ENCODE measurements at regions not wholly inside any gene's neighbourhood (a gene's known extent, or its start where the extent isn't known, plus 50 kb on each side); places are given as distances from the start of the nearest gene placed in this dataset.

DNA sequence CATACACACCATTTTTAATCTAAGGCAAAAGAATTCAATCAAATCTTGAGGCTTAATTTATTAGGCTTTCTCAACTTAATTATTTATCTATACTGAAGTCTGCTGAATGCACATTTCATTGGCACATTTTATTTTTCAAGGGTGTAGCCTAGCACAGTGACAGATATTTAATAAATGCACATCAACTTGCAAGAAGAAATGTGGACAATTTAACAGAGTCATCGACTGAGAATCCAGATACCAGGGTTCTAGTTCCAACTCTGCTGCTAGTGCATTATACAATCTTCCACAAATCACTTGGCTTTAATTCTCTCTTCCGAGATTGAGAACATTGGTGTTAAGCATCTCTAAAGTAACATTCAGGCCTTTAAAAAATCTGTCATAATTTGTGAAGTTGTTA lies 88.5 kb upstream of the RBBP8 start:
- H3K79me2 ChIP-seq (replicated peaks; ENCODE audit: insufficient read depth, low read length): no peaks in the 10 kb centered on the region
- H3K27ac ChIP-seq (ENCODE audit: low read length): no peak overlapping the region
- no peak overlapping the region for H3K4me2 ChIP-seq (ENCODE audit: low read length)
- no peaks in the 10 kb centered on the region for H4K20me1 ChIP-seq (ENCODE audit: insufficient read depth)
- TF ChIP-seq POLR2AphosphoS5 (IDR thresholded peaks at IDR 0.05) (no peak), SMC3 (conservative IDR thresholded peaks at IDR 0.05; ENCODE audit: poor library complexity) (no peak), EP300 (conservative IDR thresholded peaks at IDR 0.05; ENCODE audit: poor library complexity, severe bottlenecking) (no peak), EZH2 (IDR thresholded peaks at IDR 0.05; ENCODE audit: borderline replicate concordance, insufficient read depth, low read length, poor library complexity, severe bottlenecking) (no peak), TAF1 (IDR thresholded peaks at IDR 0.05; ENCODE audit: low read depth) (no peak), RAD21 (conservative IDR thresholded peaks at IDR 0.05) (no peak), MXI1 (conservative IDR thresholded peaks at IDR 0.05; ENCODE audit: poor library complexity, severe bottlenecking) (no peak)
- TF ChIP-seq, protein P1, sequence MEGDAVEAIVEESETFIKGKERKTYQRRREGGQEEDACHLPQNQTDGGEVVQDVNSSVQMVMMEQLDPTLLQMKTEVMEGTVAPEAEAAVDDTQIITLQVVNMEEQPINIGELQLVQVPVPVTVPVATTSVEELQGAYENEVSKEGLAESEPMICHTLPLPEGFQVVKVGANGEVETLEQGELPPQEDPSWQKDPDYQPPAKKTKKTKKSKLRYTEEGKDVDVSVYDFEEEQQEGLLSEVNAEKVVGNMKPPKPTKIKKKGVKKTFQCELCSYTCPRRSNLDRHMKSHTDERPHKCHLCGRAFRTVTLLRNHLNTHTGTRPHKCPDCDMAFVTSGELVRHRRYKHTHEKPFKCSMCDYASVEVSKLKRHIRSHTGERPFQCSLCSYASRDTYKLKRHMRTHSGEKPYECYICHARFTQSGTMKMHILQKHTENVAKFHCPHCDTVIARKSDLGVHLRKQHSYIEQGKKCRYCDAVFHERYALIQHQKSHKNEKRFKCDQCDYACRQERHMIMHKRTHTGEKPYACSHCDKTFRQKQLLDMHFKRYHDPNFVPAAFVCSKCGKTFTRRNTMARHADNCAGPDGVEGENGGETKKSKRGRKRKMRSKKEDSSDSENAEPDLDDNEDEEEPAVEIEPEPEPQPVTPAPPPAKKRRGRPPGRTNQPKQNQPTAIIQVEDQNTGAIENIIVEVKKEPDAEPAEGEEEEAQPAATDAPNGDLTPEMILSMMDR (IDR thresholded peaks at IDR 0.05; ENCODE audit: poor library complexity, severe bottlenecking): no peak
- no peaks in the 10 kb centered on the region for H3K36me3 ChIP-seq (ENCODE audit: insufficient read depth, low read length)
- H3K9me3 ChIP-seq (ENCODE audit: low read length): no peaks in the 10 kb centered on the region
- H3K4me3 ChIP-seq (ENCODE audit: low read length): no peak overlapping the region
- no peak overlapping the region for H2AFZ ChIP-seq (ENCODE audit: low read depth, low read length)
- H3K9ac ChIP-seq (ENCODE audit: low read length): no peak overlapping the region
- no peaks in the 10 kb centered on the region for H3K9me2 ChIP-seq (ENCODE audit: insufficient read depth, low read length)
- no peaks in the 10 kb centered on the region for H3K27me3 ChIP-seq (ENCODE audit: insufficient read depth, low read depth, low read length)
- no peaks in the 10 kb centered on the region for H3F3A ChIP-seq (ENCODE audit: insufficient read depth, low read length, poor library complexity, severe bottlenecking)

DNA sequence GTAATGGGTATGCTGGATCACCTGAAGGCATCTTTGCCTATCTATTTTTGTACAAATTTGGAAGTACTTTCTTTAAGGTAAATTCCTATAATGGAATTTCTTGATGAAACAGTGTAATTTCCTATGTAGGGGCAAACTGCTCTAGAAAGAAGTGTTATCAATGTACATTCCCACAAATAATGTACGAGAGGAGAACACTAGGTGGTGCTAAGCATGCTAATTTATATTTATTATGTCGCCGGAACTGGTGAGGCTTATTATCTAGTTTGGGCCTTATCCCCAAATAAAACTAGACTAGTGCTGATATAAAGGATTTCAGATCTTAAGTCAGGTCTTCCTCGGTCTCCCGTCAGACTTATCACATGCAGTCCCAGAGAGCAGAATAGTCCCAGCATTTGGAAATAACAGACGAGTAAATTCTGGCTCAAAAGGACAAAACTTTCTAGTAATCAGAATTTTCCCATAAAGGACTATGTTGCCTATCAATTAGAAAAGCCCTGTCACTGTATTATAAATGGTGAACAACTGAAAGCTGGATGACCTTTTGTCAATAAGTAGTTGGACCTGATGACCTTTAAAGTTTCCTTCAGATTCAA lies 86.9 kb upstream of the RBBP8 start:
- Histone ChIP-seq H3F3A (ENCODE audit: insufficient read depth, low read length, poor library complexity, severe bottlenecking) (no peaks in the 10 kb centered on the region), H3K27ac (ENCODE audit: low read length) (no peak overlapping the region), H3K9me2 (ENCODE audit: insufficient read depth, low read length) (no peaks in the 10 kb centered on the region), H3K9ac (ENCODE audit: low read length) (no peak overlapping the region), H3K4me3 (ENCODE audit: low read length) (no peak overlapping the region), H4K20me1 (ENCODE audit: insufficient read depth) (no peaks in the 10 kb centered on the region), H3K79me2 (replicated peaks; ENCODE audit: insufficient read depth, low read length) (no peaks in the 10 kb centered on the region), H3K36me3 (ENCODE audit: insufficient read depth, low read length) (no peaks in the 10 kb centered on the region), H3K27me3 (ENCODE audit: insufficient read depth, low read depth, low read length) (no peaks in the 10 kb centered on the region), H3K4me2 (ENCODE audit: low read length) (no peak overlapping the region), H2AFZ (ENCODE audit: low read depth, low read length) (no peak overlapping the region), H3K9me3 (ENCODE audit: low read length) (no peaks in the 10 kb centered on the region)
- no peak for TF ChIP-seq MXI1 (conservative IDR thresholded peaks at IDR 0.05; ENCODE audit: poor library complexity, severe bottlenecking)
- no peak for TF ChIP-seq EP300 (conservative IDR thresholded peaks at IDR 0.05; ENCODE audit: poor library complexity, severe bottlenecking)
- no peak for TF ChIP-seq EZH2 (IDR thresholded peaks at IDR 0.05; ENCODE audit: borderline replicate concordance, insufficient read depth, low read length, poor library complexity, severe bottlenecking)
- TF ChIP-seq, protein P2, sequence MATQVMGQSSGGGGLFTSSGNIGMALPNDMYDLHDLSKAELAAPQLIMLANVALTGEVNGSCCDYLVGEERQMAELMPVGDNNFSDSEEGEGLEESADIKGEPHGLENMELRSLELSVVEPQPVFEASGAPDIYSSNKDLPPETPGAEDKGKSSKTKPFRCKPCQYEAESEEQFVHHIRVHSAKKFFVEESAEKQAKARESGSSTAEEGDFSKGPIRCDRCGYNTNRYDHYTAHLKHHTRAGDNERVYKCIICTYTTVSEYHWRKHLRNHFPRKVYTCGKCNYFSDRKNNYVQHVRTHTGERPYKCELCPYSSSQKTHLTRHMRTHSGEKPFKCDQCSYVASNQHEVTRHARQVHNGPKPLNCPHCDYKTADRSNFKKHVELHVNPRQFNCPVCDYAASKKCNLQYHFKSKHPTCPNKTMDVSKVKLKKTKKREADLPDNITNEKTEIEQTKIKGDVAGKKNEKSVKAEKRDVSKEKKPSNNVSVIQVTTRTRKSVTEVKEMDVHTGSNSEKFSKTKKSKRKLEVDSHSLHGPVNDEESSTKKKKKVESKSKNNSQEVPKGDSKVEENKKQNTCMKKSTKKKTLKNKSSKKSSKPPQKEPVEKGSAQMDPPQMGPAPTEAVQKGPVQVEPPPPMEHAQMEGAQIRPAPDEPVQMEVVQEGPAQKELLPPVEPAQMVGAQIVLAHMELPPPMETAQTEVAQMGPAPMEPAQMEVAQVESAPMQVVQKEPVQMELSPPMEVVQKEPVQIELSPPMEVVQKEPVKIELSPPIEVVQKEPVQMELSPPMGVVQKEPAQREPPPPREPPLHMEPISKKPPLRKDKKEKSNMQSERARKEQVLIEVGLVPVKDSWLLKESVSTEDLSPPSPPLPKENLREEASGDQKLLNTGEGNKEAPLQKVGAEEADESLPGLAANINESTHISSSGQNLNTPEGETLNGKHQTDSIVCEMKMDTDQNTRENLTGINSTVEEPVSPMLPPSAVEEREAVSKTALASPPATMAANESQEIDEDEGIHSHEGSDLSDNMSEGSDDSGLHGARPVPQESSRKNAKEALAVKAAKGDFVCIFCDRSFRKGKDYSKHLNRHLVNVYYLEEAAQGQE (IDR thresholded peaks at IDR 0.05; ENCODE audit: borderline replicate concordance): no peak
- no peak for TF ChIP-seq TAF1 (IDR thresholded peaks at IDR 0.05; ENCODE audit: low read depth)
- TF ChIP-seq, protein P1 (IDR thresholded peaks at IDR 0.05; ENCODE audit: poor library complexity, severe bottlenecking): peak; percentile 50
- no peak for TF ChIP-seq POLR2AphosphoS5 (IDR thresholded peaks at IDR 0.05)
- TF ChIP-seq SMC3 (conservative IDR thresholded peaks at IDR 0.05; ENCODE audit: poor library complexity): peak; percentile 35
- TF ChIP-seq RAD21 (conservative IDR thresholded peaks at IDR 0.05): no peak

Measured in neural cell (in vitro differentiated cells).